Lung (tissue), 11 donors: ENCODE measurements at regions not wholly inside any gene's neighbourhood (a gene's known extent, or its start where the extent isn't known, plus 50 kb on each side); places are given as distances from the start of the nearest gene placed in this dataset.

Experiments
- ATAC-seq: fragments of 200-7000 bp; cut with Tn5 transposase; one replicate; pipeline ENCODE4 v1.9.1; 2020; ENCODE audit warnings: moderate number of reproducible peaks; ENCODE audit not compliant: insufficient read depth, low FRiP score
- DNase-seq, 3 donors: peaks; one replicate each; pipeline ENCODE4 v3.0.0-alpha.2; 2013 to 2017
- H3K27ac ChIP-seq, 2 donors: one replicate each; pipeline ENCODE4 v1.5.1; 2013; ENCODE audit warnings: mild to moderate bottlenecking in 2 of 2, moderate library complexity in 2 of 2, control low read depth in 1 of 2, inconsistent platforms in 1 of 2, low read depth in 1 of 2, low read length in 1 of 2
- H3K27me3 ChIP-seq, 3 donors: one replicate each; pipeline ENCODE4 v1.5.1; 2013; ENCODE audit warnings: low read length in 2 of 3; ENCODE audit not compliant: control insufficient read depth in 3 of 3, insufficient read depth in 3 of 3
- H3K36me3 ChIP-seq, 4 donors: one replicate each; pipeline ENCODE4 v1.5.1; 2013; ENCODE audit warnings: low read length in 4 of 4, mild to moderate bottlenecking in 1 of 4, moderate library complexity in 1 of 4; ENCODE audit not compliant: control insufficient read depth in 4 of 4, insufficient read depth in 4 of 4
- H3K4me1 ChIP-seq, 5 donors: one replicate each; pipeline ENCODE4 v1.5.1; 2013; ENCODE audit warnings: low read length in 5 of 5, mild to moderate bottlenecking in 2 of 5, moderate library complexity in 1 of 5; ENCODE audit not compliant: control insufficient read depth in 5 of 5, insufficient read depth in 5 of 5
- H3K4me3 ChIP-seq: one replicate; pipeline ENCODE4 v1.5.1; 2013; ENCODE audit warnings: mild to moderate bottlenecking, control low read depth, moderate library complexity
- H3K9ac ChIP-seq, 2 donors: one replicate each; pipeline ENCODE4 v1.5.1; 2013; ENCODE audit warnings: low read length in 2 of 2, control low read depth in 1 of 2; ENCODE audit not compliant: insufficient read depth in 1 of 2
- H3K9me3 ChIP-seq, 4 donors: one replicate each; pipeline ENCODE4 v1.5.1; 2013; ENCODE audit warnings: low read length in 3 of 4, mild to moderate bottlenecking in 1 of 4, moderate library complexity in 1 of 4; ENCODE audit not compliant: control insufficient read depth in 4 of 4, insufficient read depth in 3 of 4
- WGBS, 2 donors: extraction: QIAGEN DNeasy Blood & Tissue Kit; methylation state at CpG; one replicate each; pipeline ENCODE4 v1.1.7; 2013; 5-methylcytosine and 5-hydroxymethylcytosine counted together
- TF ChIP-seq, protein P1 (sequence below): IDR thresholded peaks from 2 replicates; pipeline ENCODE4 v1.5.1; 2012; ENCODE audit warnings: mild to moderate bottlenecking; ENCODE audit errors: control extremely low read depth, extremely low read depth
- donor health status: control.
- donor health status: control.
- donor health status: Bipolar disorder and iron deficiency.
- donor health status: healthy.
- donor health status: DM: yes; HTN: yes; CAD: no.

- WGBS, 2 donors = 72 to 74% methylated on average over 8 of the region's 8 CpGs
- no peak for ATAC-seq
- H3K27me3 ChIP-seq = peaks cover 0 to 8% (median 0%) of the 10 kb centered on the region in 3 donors
- TF ChIP-seq, protein P1, sequence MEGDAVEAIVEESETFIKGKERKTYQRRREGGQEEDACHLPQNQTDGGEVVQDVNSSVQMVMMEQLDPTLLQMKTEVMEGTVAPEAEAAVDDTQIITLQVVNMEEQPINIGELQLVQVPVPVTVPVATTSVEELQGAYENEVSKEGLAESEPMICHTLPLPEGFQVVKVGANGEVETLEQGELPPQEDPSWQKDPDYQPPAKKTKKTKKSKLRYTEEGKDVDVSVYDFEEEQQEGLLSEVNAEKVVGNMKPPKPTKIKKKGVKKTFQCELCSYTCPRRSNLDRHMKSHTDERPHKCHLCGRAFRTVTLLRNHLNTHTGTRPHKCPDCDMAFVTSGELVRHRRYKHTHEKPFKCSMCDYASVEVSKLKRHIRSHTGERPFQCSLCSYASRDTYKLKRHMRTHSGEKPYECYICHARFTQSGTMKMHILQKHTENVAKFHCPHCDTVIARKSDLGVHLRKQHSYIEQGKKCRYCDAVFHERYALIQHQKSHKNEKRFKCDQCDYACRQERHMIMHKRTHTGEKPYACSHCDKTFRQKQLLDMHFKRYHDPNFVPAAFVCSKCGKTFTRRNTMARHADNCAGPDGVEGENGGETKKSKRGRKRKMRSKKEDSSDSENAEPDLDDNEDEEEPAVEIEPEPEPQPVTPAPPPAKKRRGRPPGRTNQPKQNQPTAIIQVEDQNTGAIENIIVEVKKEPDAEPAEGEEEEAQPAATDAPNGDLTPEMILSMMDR = no peak
- H3K4me3 ChIP-seq = no peak overlapping the region
- no peak for DNase-seq
- no peaks in the 10 kb centered on the region for H3K9me3 ChIP-seq
- no peak overlapping the region for H3K9ac ChIP-seq
- peaks cover 0 to 4% (median 0%) of the 10 kb centered on the region in 5 donors for H3K4me1 ChIP-seq
- no peak overlapping the region for H3K27ac ChIP-seq
- H3K36me3 ChIP-seq = no peaks in the 10 kb centered on the region
Measured at GRCh38 chr5:175253597-175253996, 190.4 kb downstream of the DRD1 start.

GRCh38 chr5:175252234-175252805, 191.7 kb downstream of the DRD1 start:
- no peak for DNase-seq
- ATAC-seq = no peak
- Histone ChIP-seq H3K4me3 (no peak overlapping the region), H3K4me1 (peaks cover 0 to 16% (median 3%) of the 10 kb centered on the region in 5 donors), H3K27ac (no peak overlapping the region), H3K36me3 (no peaks in the 10 kb centered on the region), H3K9ac (no peak overlapping the region), H3K27me3 (peaks cover 0 to 6% (median 0%) of the 10 kb centered on the region in 3 donors), H3K9me3 (no peaks in the 10 kb centered on the region)
- TF ChIP-seq, protein P1 = no peak
- 85 to 86% methylated on average over 4 of the region's 4 CpGs for WGBS, 2 donors

- DNase-seq = no peak
- 67 to 80% methylated on average over 4 of the region's 4 CpGs for WGBS, 2 donors
- H3K36me3 ChIP-seq = no peaks in the 10 kb centered on the region
- H3K4me1 ChIP-seq = peaks cover 0 to 26% (median 3%) of the 10 kb centered on the region in 5 donors
- TF ChIP-seq, protein P1 = no peak
- H3K27me3 ChIP-seq = peaks cover 0 to 6% (median 0%) of the 10 kb centered on the region in 3 donors
- no peak overlapping the region for H3K9ac ChIP-seq
- H3K27ac ChIP-seq = no peak overlapping the region
- H3K4me3 ChIP-seq = no peak overlapping the region
- no peak for ATAC-seq
- no peaks in the 10 kb centered on the region for H3K9me3 ChIP-seq
Measured at GRCh38 chr5:175250426-175250825, 193.6 kb downstream of the DRD1 start.

GRCh38 chr5:175248416-175248905, 195.5 kb downstream of the DRD1 start:
- H3K36me3 ChIP-seq = no peaks in the 10 kb centered on the region
- TF ChIP-seq, protein P1 = no peak
- no peak for ATAC-seq
- peaks cover 0 to 26% (median 0%) of the 10 kb centered on the region in 5 donors for H3K4me1 ChIP-seq
- no peak overlapping the region for H3K4me3 ChIP-seq
- no peak overlapping the region for H3K9ac ChIP-seq
- WGBS, 2 donors = 75 to 78% methylated on average over 6 of the region's 6 CpGs
- DNase-seq = peak in 1 of 3 donors; percentile 8
- H3K9me3 ChIP-seq = no peaks in the 10 kb centered on the region
- H3K27me3 ChIP-seq = peaks cover 0 to 6% (median 0%) of the 10 kb centered on the region in 3 donors
- H3K27ac ChIP-seq = no peak overlapping the region
